Mucosa of descending colon (tissue), 3 donors: ENCODE measurements at regions not wholly inside any gene's neighbourhood (a gene's known extent, or its start where the extent isn't known, plus 50 kb on each side); places are given as distances from the start of the nearest gene placed in this dataset.
"Not testable (repeated sequence)": the region's sequence is repeated elsewhere in the genome, so short reads cannot be mapped to it uniquely, and the experiment has no call there.

Source experiments
- ATAC-seq: fragments of 200-7000 bp; cut with Tn5 transposase; one replicate; pipeline ENCODE4 v1.9.1; 2020; ENCODE audit warnings: mild to moderate bottlenecking, moderate library complexity
- DNase-seq, 3 donors: peaks; one replicate each; pipeline ENCODE4 v3.0.0-alpha.2; 2020
- H3K36me3 ChIP-seq: fragments of 200-600 bp; one replicate; pipeline ENCODE4 v1.8.0; 2021; ENCODE audit warnings: low read depth, mild to moderate bottlenecking
- H3K4me1 ChIP-seq: fragments of 200-600 bp; one replicate; pipeline ENCODE4 v1.8.0; 2021; ENCODE audit warnings: low read depth, mild to moderate bottlenecking
- H3K4me3 ChIP-seq: fragments of 200-600 bp; one replicate; pipeline ENCODE4 v1.8.0; 2021; ENCODE audit warnings: mild to moderate bottlenecking
- H3K9me3 ChIP-seq: fragments of 200-600 bp; one replicate; pipeline ENCODE4 v1.8.0; 2021; ENCODE audit warnings: mild to moderate bottlenecking
- CTCF ChIP-seq: fragments of 200-600 bp; IDR thresholded peaks from one replicate; pipeline ENCODE4 v1.8.0; 2022; ENCODE audit warnings: antibody characterized with exemption, mild to moderate bottlenecking
- intact Hi-C, 2 donors: fragments of 100-400 bp; cut with DNase I in 1 of 2; cut with micrococcal nuclease in 1 of 2; formaldehyde crosslinking; loops; one replicate each; pipeline versions ENCODE4 v1.11.0 to v1.11.1; 2022; cut with DNase I, micrococcal nuclease
- donor health status: DM: no; HTN: no; CAD: no; lungs with moderate emphysema.
- donor health status: DM: no; HTN: no; CAD: no.
- donor health status: DM: no; HTN: yes; CAD: no.

- intact Hi-C loops = no loop called here
These were observed 582.6 kb upstream of the ACTRT1 start for GRCh38 chrX:128634754-128635153.

GRCh38 chrX:128623361-128623760, 571.2 kb upstream of the ACTRT1 start:
- ATAC-seq = no peak
- no peaks in the 10 kb centered on the region for H3K36me3 ChIP-seq
- intact Hi-C loops = no loop called here

More at GRCh38 chrX:128634754-128635153, 582.6 kb upstream of the ACTRT1 start:
- H3K36me3 ChIP-seq = no peaks in the 10 kb centered on the region
- ATAC-seq (no peak), DNase-seq (no peak)
- no peaks in the 10 kb centered on the region for H3K4me1 ChIP-seq
- TF ChIP-seq CTCF = no peak
- no peaks in the 10 kb centered on the region for H3K9me3 ChIP-seq
- no peak overlapping the region for H3K4me3 ChIP-seq

GRCh38 chrX:128622296-128622695, 570.1 kb upstream of the ACTRT1 start:
- intact Hi-C loops = no loop called here
- no peak for TF ChIP-seq CTCF
- no peak for ATAC-seq

More at GRCh38 chrX:128623361-128623760, 571.2 kb upstream of the ACTRT1 start:
- no peak for DNase-seq
- no peak for TF ChIP-seq CTCF
- Histone ChIP-seq H3K9me3 (no peaks in the 10 kb centered on the region), H3K4me3 (no peak overlapping the region), H3K4me1 (no peaks in the 10 kb centered on the region)

GRCh38 chrX:128619490-128619889, 567.3 kb upstream of the ACTRT1 start:
- Histone ChIP-seq H3K4me1 (no peaks in the 10 kb centered on the region), H3K4me3 (no peak overlapping the region), H3K9me3 (no peaks in the 10 kb centered on the region), H3K36me3 (no peaks in the 10 kb centered on the region)
- intact Hi-C loops = no loop called here
- no peak for ATAC-seq
- TF ChIP-seq CTCF = no peak
- DNase-seq = no peak

More at GRCh38 chrX:128622296-128622695, 570.1 kb upstream of the ACTRT1 start:
- no peak for DNase-seq
- H3K9me3 ChIP-seq = no peaks in the 10 kb centered on the region
- no peak overlapping the region for H3K4me3 ChIP-seq
- no peaks in the 10 kb centered on the region for H3K36me3 ChIP-seq
- no peaks in the 10 kb centered on the region for H3K4me1 ChIP-seq

GRCh38 chrX:128616933-128617332, 564.7 kb upstream of the ACTRT1 start:
- Histone ChIP-seq H3K4me3 (no peak overlapping the region), H3K36me3 (no peaks in the 10 kb centered on the region), H3K4me1 (no peaks in the 10 kb centered on the region), H3K9me3 (no peaks in the 10 kb centered on the region)
- DNase-seq (no peak), ATAC-seq (no peak)
- TF ChIP-seq CTCF = no peak
- intact Hi-C loops = no loop called here

- H3K9me3 ChIP-seq, intact Hi-C loops, ATAC-seq, H3K4me3 ChIP-seq, H3K4me1 ChIP-seq, H3K36me3 ChIP-seq: not testable (repeated sequence)
- peak in 1 of 3 donors; percentile 35 for DNase-seq
These were observed 554.6 kb upstream of the ACTRT1 start for GRCh38 chrX:128606817-128607216.

- H3K4me3 ChIP-seq, H3K4me1 ChIP-seq, H3K9me3 ChIP-seq, DNase-seq, intact Hi-C loops, H3K36me3 ChIP-seq, ATAC-seq: not testable (repeated sequence)
These were observed 554.2 kb upstream of the ACTRT1 start for GRCh38 chrX:128606357-128606756.
